HL-60 (cell line): ENCODE measurements at regions not wholly inside any gene's neighbourhood (a gene's known extent, or its start where the extent isn't known, plus 50 kb on each side); places are given as distances from the start of the nearest gene placed in this dataset.

ENCODE experiments used
- DNase-seq, 2 experiments: peaks; one replicate each; pipeline ENCODE4 v3.0.0-alpha.2; 2010 to 2020; ENCODE audit warnings: low read depth in 1 of 2, low spot score in 1 of 2
- H3K27ac ChIP-seq: fragments of 250-450 bp; sonication (Bioruptor Pico); replicated peaks from 2 replicates; pipeline ENCODE4 v1.5.1; 2020; ENCODE audit warnings: mild to moderate bottlenecking, moderate library complexity
- H3K27me3 ChIP-seq: fragments of 250-450 bp; sonication (Bioruptor Pico); 2 replicates; pipeline ENCODE4 v1.5.1; 2021; ENCODE audit warnings: mild to moderate bottlenecking, moderate library complexity; ENCODE audit not compliant: insufficient read depth, poor library complexity, severe bottlenecking
- H3K4me3 ChIP-seq: replicated peaks from 2 replicates; pipeline ENCODE4 v1.5.1; 2011; ENCODE audit warnings: mild to moderate bottlenecking, control low read depth, low read length; ENCODE audit not compliant: insufficient read depth
- CTCF ChIP-seq: IDR thresholded peaks from one replicate; pipeline ENCODE4 v1.5.1; 2011; ENCODE audit warnings: low read length, control low read depth, inconsistent platforms; ENCODE audit not compliant: insufficient read depth
- GABPA ChIP-seq: IDR thresholded peaks from 2 replicates; pipeline ENCODE4 v1.6.1; 2012; ENCODE audit warnings: low read depth
- POLR2AphosphoS5 ChIP-seq: IDR thresholded peaks from 2 replicates; pipeline ENCODE4 v1.6.1; 2012; ENCODE audit warnings: low read depth
- REST ChIP-seq: IDR thresholded peaks from 2 replicates; pipeline ENCODE4 v1.6.1; 2012; ENCODE audit warnings: low read depth; ENCODE audit not compliant: insufficient replicate concordance
- SPI1 ChIP-seq: IDR thresholded peaks from 2 replicates; pipeline ENCODE4 v1.6.1; 2012; ENCODE audit warnings: low read depth, mild to moderate bottlenecking, borderline replicate concordance

GRCh38 chr12:3998968-3999792, 126.0 kb upstream of the PARP11 start:
- TF ChIP-seq REST = no peak
- no peak for TF ChIP-seq SPI1
- no peak for TF ChIP-seq POLR2AphosphoS5
- no peak for TF ChIP-seq CTCF
- TF ChIP-seq GABPA = no peak
- Histone ChIP-seq H3K27ac (no peak overlapping the region), H3K4me3 (no peak overlapping the region), H3K27me3 (no peaks in the 10 kb centered on the region)
- no peak for DNase-seq

- TF ChIP-seq REST = no peak
- TF ChIP-seq SPI1 = no peak
- no peak for TF ChIP-seq POLR2AphosphoS5
- no peak for TF ChIP-seq GABPA
- TF ChIP-seq CTCF = no peak
- Histone ChIP-seq H3K27ac (no peak overlapping the region), H3K4me3 (no peak overlapping the region), H3K27me3 (no peaks in the 10 kb centered on the region)
- DNase-seq = no peak
These were observed 125.2 kb upstream of the PARP11 start for GRCh38 chr12:3998397-3998796.

GRCh38 chr12:3996322-3996721, 123.1 kb upstream of the PARP11 start:
- no peak for DNase-seq
- Histone ChIP-seq H3K27ac (no peak overlapping the region), H3K4me3 (no peak overlapping the region), H3K27me3 (no peaks in the 10 kb centered on the region)
- TF ChIP-seq CTCF (no peak), SPI1 (no peak), POLR2AphosphoS5 (no peak), REST (no peak), GABPA (no peak)
